ENCODE measurements at regions not wholly inside any gene's neighbourhood (a gene's known extent, or its start where the extent isn't known, plus 50 kb on each side); places are given as distances from the start of the nearest gene placed in this dataset.

GRCh38 chr9:107982745-107983144 is 493.2 kb upstream of the KLF4 start:
- TF ChIP-seq CTCF (IDR thresholded peaks at IDR 0.05; ENCODE audit: poor library complexity) = no peak
- TF ChIP-seq EZH2 (IDR thresholded peaks at IDR 0.05; ENCODE audit: borderline replicate concordance) = no peak
